Breast epithelium (tissue), 4 donors: ENCODE measurements at regions not wholly inside any gene's neighbourhood (a gene's known extent, or its start where the extent isn't known, plus 50 kb on each side); places are given as distances from the start of the nearest gene placed in this dataset.

Experiments used
- DNase-seq, 2 donors: peaks; one replicate each; pipeline ENCODE4 v3.0.0-alpha.2; 2019; ENCODE audit warnings: low spot score in 2 of 2
- H3K27ac ChIP-seq, 2 donors: fragments of 200-600 bp; sonication (generic) in 1 of 2; one replicate each; pipeline ENCODE4 v1.5.1; 2016 to 2019; ENCODE audit warnings: mild to moderate bottlenecking in 1 of 2
- H3K27me3 ChIP-seq, 2 donors: fragments of 200-600 bp; sonication (generic) in 1 of 2; one replicate each; pipeline versions ENCODE4 v1.5.1 to v1.6.0; 2017 to 2019; ENCODE audit warnings: control low read depth in 1 of 2, mild to moderate bottlenecking in 1 of 2
- H3K36me3 ChIP-seq: fragments of 200-600 bp; one replicate; pipeline ENCODE4 v1.5.1; 2019
- H3K4me1 ChIP-seq, 2 donors: fragments of 200-600 bp; sonication (generic); one replicate each; pipeline ENCODE4 v1.5.1; 2016 to 2019; ENCODE audit warnings: control low read depth in 1 of 2
- H3K4me3 ChIP-seq, 3 donors: fragments of 200-600 bp; sonication (generic); 1 replicate in 2 of 3; 2 replicates in 1 of 3; pipeline ENCODE4 v1.5.1; 2016 to 2019; ENCODE audit warnings: mild to moderate bottlenecking in 3 of 3, moderate library complexity in 2 of 3
- H3K9me3 ChIP-seq, 2 donors: fragments of 200-600 bp; sonication (generic) in 1 of 2; one replicate each; pipeline ENCODE4 v1.5.1; 2016 to 2019; ENCODE audit warnings: control low read depth in 1 of 2
- POLR2A ChIP-seq: fragments of 450-650 bp; IDR thresholded peaks from one replicate; pipeline ENCODE4 v1.6.1; 2016; ENCODE audit warnings: antibody characterized with exemption, mild to moderate bottlenecking, moderate library complexity
- POLR2AphosphoS5 ChIP-seq, 3 donors: sonication (generic); formaldehyde crosslinking; IDR thresholded peaks; one replicate each; pipeline ENCODE4 v1.6.1; 2017; ENCODE audit warnings: antibody characterized with exemption in 3 of 3
- intact Hi-C: fragments of 100-400 bp; cut with DNase I; formaldehyde crosslinking; loops from one replicate; pipeline ENCODE4 v1.15.1; 2023; ENCODE audit warnings: low total_unique reads
- TF ChIP-seq, protein P1 (sequence below), 3 donors: fragments of 450-650 bp; IDR thresholded peaks; one replicate each; pipeline ENCODE4 v1.5.1; 2016 to 2017; ENCODE audit warnings: antibody characterized with exemption in 3 of 3, mild to moderate bottlenecking in 3 of 3, moderate library complexity in 3 of 3

GRCh38 chr2:65539633-65540032 is 107.2 kb upstream of the SPRED2 start:
- intact Hi-C loops: no loop called here
- H3K27me3 ChIP-seq: no peaks in the 10 kb centered on the region
- no peaks in the 10 kb centered on the region for H3K9me3 ChIP-seq
- TF ChIP-seq, protein P1, sequence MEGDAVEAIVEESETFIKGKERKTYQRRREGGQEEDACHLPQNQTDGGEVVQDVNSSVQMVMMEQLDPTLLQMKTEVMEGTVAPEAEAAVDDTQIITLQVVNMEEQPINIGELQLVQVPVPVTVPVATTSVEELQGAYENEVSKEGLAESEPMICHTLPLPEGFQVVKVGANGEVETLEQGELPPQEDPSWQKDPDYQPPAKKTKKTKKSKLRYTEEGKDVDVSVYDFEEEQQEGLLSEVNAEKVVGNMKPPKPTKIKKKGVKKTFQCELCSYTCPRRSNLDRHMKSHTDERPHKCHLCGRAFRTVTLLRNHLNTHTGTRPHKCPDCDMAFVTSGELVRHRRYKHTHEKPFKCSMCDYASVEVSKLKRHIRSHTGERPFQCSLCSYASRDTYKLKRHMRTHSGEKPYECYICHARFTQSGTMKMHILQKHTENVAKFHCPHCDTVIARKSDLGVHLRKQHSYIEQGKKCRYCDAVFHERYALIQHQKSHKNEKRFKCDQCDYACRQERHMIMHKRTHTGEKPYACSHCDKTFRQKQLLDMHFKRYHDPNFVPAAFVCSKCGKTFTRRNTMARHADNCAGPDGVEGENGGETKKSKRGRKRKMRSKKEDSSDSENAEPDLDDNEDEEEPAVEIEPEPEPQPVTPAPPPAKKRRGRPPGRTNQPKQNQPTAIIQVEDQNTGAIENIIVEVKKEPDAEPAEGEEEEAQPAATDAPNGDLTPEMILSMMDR (IDR thresholded peaks at IDR 0.05): no peak
- TF ChIP-seq POLR2AphosphoS5 (IDR thresholded peaks at IDR 0.05): no peak
- no peak for TF ChIP-seq POLR2A
- no peak overlapping the region for H3K4me3 ChIP-seq
- DNase-seq: no peak
- H3K4me1 ChIP-seq: no peaks in the 10 kb centered on the region
- H3K27ac ChIP-seq: no peak overlapping the region
- no peaks in the 10 kb centered on the region for H3K36me3 ChIP-seq

DNA sequence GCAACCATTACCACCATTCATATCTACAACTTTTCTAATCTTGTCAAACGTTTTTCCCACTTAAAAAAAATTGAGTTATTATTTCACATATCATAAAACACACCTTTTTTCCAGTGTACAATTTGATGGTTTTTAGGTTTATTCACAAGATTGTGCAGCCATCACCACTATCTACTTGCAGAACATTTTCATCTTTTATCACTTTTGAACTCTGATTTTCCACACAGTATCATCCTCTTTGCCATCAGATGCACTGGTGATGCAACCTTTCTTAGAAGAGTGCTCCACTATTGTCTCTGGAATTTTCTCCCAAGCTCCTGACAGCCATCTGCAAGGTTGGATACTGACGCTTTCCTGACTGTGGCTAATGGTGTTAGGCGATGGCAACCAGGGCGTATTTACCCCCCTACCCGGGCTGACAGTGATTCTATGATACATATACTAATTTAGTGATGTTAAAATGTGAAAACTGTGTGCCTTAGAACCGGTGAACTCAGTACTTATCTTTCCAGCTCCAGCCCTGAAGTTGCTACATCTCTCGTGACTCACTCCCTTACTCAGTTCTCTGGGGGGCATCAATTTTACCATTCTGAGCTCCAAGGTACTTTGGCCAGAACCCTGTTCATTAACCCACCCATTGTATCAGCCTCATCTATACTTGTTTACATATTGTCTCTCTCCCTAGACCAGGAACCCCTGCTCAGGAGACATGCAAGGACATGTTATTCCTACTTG is 105.4 kb upstream of the SPRED2 start:
- DNase-seq: no peak
- Histone ChIP-seq H3K27me3 (no peaks in the 10 kb centered on the region), H3K36me3 (no peaks in the 10 kb centered on the region), H3K4me3 (no peak overlapping the region), H3K4me1 (no peaks in the 10 kb centered on the region), H3K27ac (no peak overlapping the region), H3K9me3 (no peaks in the 10 kb centered on the region)
- no peak for TF ChIP-seq POLR2A
- TF ChIP-seq, protein P1 (IDR thresholded peaks at IDR 0.05): no peak
- TF ChIP-seq POLR2AphosphoS5 (IDR thresholded peaks at IDR 0.05): no peak
- intact Hi-C loops: no loop called here

GRCh38 chr2:65536596-65536995 is 104.2 kb upstream of the SPRED2 start:
- DNase-seq: no peak

DNA sequence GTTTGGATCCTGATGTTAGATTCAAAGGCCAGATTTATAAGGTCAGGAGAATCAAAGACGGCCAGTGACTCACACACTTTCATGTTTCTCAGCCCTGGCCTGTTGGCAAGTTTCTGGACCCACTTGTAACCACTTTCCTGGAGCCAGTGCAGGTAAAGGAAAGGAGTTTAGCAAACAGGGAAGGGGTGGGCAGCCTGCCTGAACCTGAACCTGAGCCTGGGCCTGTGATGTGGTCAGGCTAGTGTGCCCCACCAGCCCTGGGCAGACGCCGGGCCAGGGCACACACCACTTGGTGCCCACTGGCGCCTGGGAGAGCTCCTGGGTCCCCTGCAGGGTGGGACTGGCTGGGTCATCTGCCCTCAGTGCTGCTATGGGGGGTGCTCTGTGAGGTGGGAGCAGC is 100.5 kb upstream of the SPRED2 start:
- no peaks in the 10 kb centered on the region for H3K27me3 ChIP-seq
- intact Hi-C loops: no loop called here
- no peak overlapping the region for H3K27ac ChIP-seq
- H3K4me1 ChIP-seq: no peaks in the 10 kb centered on the region
- H3K36me3 ChIP-seq: no peaks in the 10 kb centered on the region
- H3K9me3 ChIP-seq: no peaks in the 10 kb centered on the region
- DNase-seq: no peak
- H3K4me3 ChIP-seq: no peak overlapping the region
- TF ChIP-seq POLR2A (no peak), POLR2AphosphoS5 (IDR thresholded peaks at IDR 0.05) (no peak)
- TF ChIP-seq, protein P1 (IDR thresholded peaks at IDR 0.05): no peak

More at GRCh38 chr2:65536596-65536995, 104.2 kb upstream of the SPRED2 start:
- no peak overlapping the region for H3K4me3 ChIP-seq
- no peak overlapping the region for H3K27ac ChIP-seq
- TF ChIP-seq POLR2A (no peak), POLR2AphosphoS5 (IDR thresholded peaks at IDR 0.05) (no peak)
- TF ChIP-seq, protein P1 (IDR thresholded peaks at IDR 0.05): no peak
- intact Hi-C loops: no loop called here
- no peaks in the 10 kb centered on the region for H3K4me1 ChIP-seq
- H3K36me3 ChIP-seq: no peaks in the 10 kb centered on the region
- H3K9me3 ChIP-seq: no peaks in the 10 kb centered on the region
- no peaks in the 10 kb centered on the region for H3K27me3 ChIP-seq

DNA sequence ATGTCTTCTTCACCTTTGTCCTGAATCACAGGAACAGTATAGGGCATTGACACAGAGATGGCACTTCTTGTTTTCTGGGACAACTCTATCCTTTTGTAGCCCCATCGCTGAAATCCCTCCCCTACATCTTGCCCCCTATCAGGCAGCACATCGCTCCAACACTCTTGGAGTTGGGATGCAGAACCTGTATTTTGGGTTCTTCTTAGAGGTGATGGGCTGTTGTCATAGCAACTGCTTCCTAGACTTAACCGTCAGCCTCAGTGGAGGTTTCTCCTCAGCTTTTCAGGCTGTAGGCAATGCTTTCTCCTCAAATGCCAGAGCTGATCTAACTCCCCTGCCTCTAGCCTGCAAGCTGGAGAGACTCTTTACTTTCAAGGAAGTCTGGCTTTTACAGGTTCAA is 99.9 kb upstream of the SPRED2 start:
- no peak overlapping the region for H3K4me3 ChIP-seq
- H3K27me3 ChIP-seq: no peaks in the 10 kb centered on the region
- H3K4me1 ChIP-seq: no peaks in the 10 kb centered on the region
- DNase-seq: no peak
- no peak overlapping the region for H3K27ac ChIP-seq
- intact Hi-C loops: no loop called here
- no peaks in the 10 kb centered on the region for H3K36me3 ChIP-seq
- TF ChIP-seq POLR2AphosphoS5 (IDR thresholded peaks at IDR 0.05): no peak
- TF ChIP-seq POLR2A: no peak
- TF ChIP-seq, protein P1 (IDR thresholded peaks at IDR 0.05): no peak
- H3K9me3 ChIP-seq: no peaks in the 10 kb centered on the region
